Fibroblast of lung (primary cell): ENCODE measurements at regions not wholly inside any gene's neighbourhood (a gene's known extent, or its start where the extent isn't known, plus 50 kb on each side); places are given as distances from the start of the nearest gene placed in this dataset.

Experiments used
- EZH2 ChIP-seq: IDR thresholded peaks from 2 replicates; pipeline ENCODE4 v1.5.1; 2012; ENCODE audit warnings: low read length, control low read depth, mild to moderate bottlenecking; ENCODE audit errors: missing control alignments
- TF ChIP-seq, protein P1 (sequence below), 2 donors: IDR thresholded peaks in 1 of 2; conservative IDR thresholded peaks in 1 of 2; 1 replicate in 1 of 2; 2 replicates in 1 of 2; pipeline ENCODE4 v1.5.1; 2011 to 2012; ENCODE audit warnings: low read length in 2 of 2, control low read depth in 1 of 2, inconsistent platforms in 1 of 2, low read depth in 1 of 2, mild to moderate bottlenecking in 1 of 2

- TF ChIP-seq, protein P1, sequence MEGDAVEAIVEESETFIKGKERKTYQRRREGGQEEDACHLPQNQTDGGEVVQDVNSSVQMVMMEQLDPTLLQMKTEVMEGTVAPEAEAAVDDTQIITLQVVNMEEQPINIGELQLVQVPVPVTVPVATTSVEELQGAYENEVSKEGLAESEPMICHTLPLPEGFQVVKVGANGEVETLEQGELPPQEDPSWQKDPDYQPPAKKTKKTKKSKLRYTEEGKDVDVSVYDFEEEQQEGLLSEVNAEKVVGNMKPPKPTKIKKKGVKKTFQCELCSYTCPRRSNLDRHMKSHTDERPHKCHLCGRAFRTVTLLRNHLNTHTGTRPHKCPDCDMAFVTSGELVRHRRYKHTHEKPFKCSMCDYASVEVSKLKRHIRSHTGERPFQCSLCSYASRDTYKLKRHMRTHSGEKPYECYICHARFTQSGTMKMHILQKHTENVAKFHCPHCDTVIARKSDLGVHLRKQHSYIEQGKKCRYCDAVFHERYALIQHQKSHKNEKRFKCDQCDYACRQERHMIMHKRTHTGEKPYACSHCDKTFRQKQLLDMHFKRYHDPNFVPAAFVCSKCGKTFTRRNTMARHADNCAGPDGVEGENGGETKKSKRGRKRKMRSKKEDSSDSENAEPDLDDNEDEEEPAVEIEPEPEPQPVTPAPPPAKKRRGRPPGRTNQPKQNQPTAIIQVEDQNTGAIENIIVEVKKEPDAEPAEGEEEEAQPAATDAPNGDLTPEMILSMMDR (conservative IDR thresholded peaks at IDR 0.05 in 1 of 2, IDR thresholded peaks at IDR 0.05 in 1 of 2; ENCODE audit: low read depth in 1 of 2, low read length in 2 of 2), result no peak
- TF ChIP-seq EZH2, result no peak
Measured at GRCh38 chr21:32183396-32183795, 95.5 kb downstream of the MIS18A start.
